Mucosa of descending colon (tissue), 3 donors: ENCODE measurements at regions not wholly inside any gene's neighbourhood (a gene's known extent, or its start where the extent isn't known, plus 50 kb on each side); places are given as distances from the start of the nearest gene placed in this dataset.
A peak's percentile ranks its signal among the peaks of the same experiment; 100 is the strongest.

Experiments used
- ATAC-seq: fragments of 200-7000 bp; cut with Tn5 transposase; one replicate; pipeline ENCODE4 v1.9.1; 2020; ENCODE audit warnings: mild to moderate bottlenecking, moderate library complexity
- DNase-seq, 3 donors: peaks; one replicate each; pipeline ENCODE4 v3.0.0-alpha.2; 2020
- H3K36me3 ChIP-seq: fragments of 200-600 bp; one replicate; pipeline ENCODE4 v1.8.0; 2021; ENCODE audit warnings: low read depth, mild to moderate bottlenecking
- H3K4me1 ChIP-seq: fragments of 200-600 bp; one replicate; pipeline ENCODE4 v1.8.0; 2021; ENCODE audit warnings: low read depth, mild to moderate bottlenecking
- H3K4me3 ChIP-seq: fragments of 200-600 bp; one replicate; pipeline ENCODE4 v1.8.0; 2021; ENCODE audit warnings: mild to moderate bottlenecking
- H3K9me3 ChIP-seq: fragments of 200-600 bp; one replicate; pipeline ENCODE4 v1.8.0; 2021; ENCODE audit warnings: mild to moderate bottlenecking
- intact Hi-C, 2 donors: fragments of 100-400 bp; cut with DNase I in 1 of 2; cut with micrococcal nuclease in 1 of 2; formaldehyde crosslinking; loops; one replicate each; pipeline versions ENCODE4 v1.11.0 to v1.11.1; 2022; cut with DNase I, micrococcal nuclease
- TF ChIP-seq, protein P1 (sequence below): fragments of 200-600 bp; IDR thresholded peaks from one replicate; pipeline ENCODE4 v1.8.0; 2022; ENCODE audit warnings: antibody characterized with exemption, mild to moderate bottlenecking
- donor health status: DM: no; HTN: no; CAD: no; lungs with moderate emphysema.
- donor health status: DM: no; HTN: no; CAD: no.
- donor health status: DM: no; HTN: yes; CAD: no.

DNA sequence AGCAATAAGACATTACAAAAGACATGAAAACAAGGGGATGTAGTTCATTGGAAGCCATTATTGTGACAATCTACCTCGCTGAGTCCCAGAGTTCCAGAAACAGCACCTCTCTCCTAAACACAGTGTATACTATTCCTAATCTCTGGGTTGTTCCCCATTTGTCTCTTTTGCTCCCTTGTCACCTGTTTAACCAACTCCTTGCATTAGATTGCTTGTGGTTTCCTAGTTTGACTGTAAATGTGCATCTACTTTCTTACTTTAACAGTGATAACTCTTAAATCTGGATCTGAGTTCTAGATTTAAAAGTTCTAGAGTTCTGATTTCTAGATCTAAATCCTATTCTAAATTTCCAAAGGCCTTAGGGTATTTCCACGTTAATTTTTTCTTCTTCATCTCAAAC is 71.6 kb upstream of the TET2 start:
- ATAC-seq (no peak), DNase-seq (no peak)
- H3K4me3 ChIP-seq, result no peak overlapping the region
- intact Hi-C loops, result no loop called here
- TF ChIP-seq, protein P1, sequence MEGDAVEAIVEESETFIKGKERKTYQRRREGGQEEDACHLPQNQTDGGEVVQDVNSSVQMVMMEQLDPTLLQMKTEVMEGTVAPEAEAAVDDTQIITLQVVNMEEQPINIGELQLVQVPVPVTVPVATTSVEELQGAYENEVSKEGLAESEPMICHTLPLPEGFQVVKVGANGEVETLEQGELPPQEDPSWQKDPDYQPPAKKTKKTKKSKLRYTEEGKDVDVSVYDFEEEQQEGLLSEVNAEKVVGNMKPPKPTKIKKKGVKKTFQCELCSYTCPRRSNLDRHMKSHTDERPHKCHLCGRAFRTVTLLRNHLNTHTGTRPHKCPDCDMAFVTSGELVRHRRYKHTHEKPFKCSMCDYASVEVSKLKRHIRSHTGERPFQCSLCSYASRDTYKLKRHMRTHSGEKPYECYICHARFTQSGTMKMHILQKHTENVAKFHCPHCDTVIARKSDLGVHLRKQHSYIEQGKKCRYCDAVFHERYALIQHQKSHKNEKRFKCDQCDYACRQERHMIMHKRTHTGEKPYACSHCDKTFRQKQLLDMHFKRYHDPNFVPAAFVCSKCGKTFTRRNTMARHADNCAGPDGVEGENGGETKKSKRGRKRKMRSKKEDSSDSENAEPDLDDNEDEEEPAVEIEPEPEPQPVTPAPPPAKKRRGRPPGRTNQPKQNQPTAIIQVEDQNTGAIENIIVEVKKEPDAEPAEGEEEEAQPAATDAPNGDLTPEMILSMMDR, result no peak
- H3K36me3 ChIP-seq, result no peaks in the 10 kb centered on the region
- H3K4me1 ChIP-seq, result no peaks in the 10 kb centered on the region
- H3K9me3 ChIP-seq, result no peaks in the 10 kb centered on the region

DNA sequence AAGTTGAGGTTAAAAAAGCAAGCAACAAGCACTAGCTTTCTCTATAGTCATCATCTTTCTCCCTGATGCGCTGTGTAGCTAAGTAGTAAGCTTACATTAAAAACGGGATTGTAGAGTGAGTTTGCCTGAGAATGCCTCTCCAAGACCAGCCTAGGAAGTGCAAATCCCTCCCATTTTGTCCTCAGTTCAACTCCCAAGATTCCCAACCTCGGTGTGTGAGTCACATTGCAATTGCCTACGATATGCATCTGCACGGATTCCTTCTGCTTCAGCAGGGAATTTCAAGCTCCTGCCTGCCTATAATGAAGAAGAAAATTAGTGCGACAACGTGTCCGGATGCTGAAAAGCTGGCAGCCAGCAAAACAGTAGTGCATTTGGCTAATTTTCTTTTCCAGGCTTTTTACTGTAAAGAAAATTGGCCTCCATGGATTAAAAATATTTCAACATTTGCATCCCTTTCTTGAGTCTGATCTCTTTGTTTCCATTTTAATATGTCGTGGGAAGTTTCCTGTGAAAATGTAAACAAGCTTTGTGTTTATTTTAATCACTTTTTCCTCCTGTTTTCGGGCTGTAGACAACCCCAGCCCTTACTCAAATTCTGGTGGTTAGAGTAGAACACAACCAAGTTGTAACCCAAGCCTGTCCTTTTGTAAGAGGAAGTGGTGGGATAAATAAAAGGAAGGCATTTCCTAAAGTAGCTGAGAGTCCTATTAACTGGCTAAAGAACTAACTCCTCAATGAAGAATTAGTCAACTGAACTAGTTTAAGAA is 58.4 kb upstream of the TET2 start:
- Histone ChIP-seq H3K4me1 (no peaks in the 10 kb centered on the region), H3K9me3 (no peaks in the 10 kb centered on the region), H3K36me3 (no peaks in the 10 kb centered on the region), H3K4me3 (no peak overlapping the region)
- TF ChIP-seq, protein P1, result no peak
- intact Hi-C loops, result no loop called here
- ATAC-seq (peak; percentile 73), DNase-seq (peak in 1 of 3 donors; percentile 42)

DNA sequence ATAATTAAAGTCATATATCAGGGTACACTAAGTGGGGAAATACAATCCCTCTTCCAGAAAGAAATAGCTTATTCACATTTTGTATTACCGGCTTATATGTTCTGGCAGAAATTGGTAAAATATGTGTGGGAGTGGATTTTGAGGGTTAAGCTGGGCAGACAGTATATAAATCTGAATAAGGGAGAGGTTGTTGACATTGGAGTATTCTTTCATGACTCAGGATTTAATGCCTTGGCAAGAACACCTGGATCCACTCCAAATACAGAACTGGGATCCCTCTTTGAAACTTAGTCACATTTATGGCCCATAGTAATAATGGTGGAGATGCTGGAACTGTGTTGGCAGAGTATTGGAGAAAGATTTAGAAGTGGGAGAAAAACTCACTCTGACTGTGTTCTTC is 54.3 kb upstream of the TET2 start:
- no peaks in the 10 kb centered on the region for H3K4me1 ChIP-seq
- H3K9me3 ChIP-seq, result peaks cover 3% of the 10 kb centered on the region
- no peaks in the 10 kb centered on the region for H3K36me3 ChIP-seq
- TF ChIP-seq, protein P1, result no peak
- DNase-seq (peak in 1 of 3 donors; percentile 65), ATAC-seq (peak; percentile 96)
- H3K4me3 ChIP-seq, result no peak overlapping the region
- intact Hi-C loops, result no loop called here

DNA sequence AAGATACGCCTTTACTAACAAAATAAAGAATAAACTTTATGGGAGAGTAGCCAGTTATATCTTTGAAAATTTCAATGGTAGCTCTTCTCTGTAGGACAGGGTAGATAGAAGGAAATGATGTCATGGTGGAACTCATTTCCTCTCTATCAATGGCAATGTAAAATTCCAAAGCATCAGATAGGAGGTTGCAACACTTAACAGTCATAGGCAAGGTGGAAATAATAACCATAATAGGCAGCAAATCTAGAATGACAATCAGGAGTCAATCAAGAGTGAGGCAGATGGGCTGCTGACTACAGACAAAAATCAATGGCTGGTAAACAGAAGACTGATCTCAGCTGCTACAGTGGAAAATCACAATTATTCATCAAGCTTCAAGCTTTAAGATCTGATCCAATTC is 53.9 kb upstream of the TET2 start:
- DNase-seq (no peak), ATAC-seq (peak; percentile 44)
- intact Hi-C loops, result no loop called here

DNA sequence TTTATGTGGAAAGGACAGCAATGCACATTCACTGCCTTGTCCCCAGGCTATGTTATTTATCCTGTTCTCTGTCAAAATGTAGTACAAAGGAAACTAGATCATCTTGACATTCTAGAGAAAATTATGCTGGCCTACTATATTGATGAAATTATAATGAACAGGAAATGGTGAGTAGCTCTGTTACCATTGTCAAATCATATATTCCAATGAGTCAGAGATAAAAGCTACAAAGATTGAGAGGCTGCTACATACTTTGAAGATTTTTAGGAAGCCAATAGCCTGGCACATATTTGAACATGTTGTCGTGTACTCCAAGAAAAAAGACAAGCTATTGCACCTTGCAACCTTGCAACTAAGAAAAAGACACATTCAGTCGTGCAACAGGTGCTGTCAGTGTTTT is 52.7 kb upstream of the TET2 start:
- H3K4me3 ChIP-seq, result no peak overlapping the region
- TF ChIP-seq, protein P1, result no peak
- no peaks in the 10 kb centered on the region for H3K4me1 ChIP-seq
- no peaks in the 10 kb centered on the region for H3K36me3 ChIP-seq
- intact Hi-C loops, result no loop called here
- ATAC-seq (no peak), DNase-seq (no peak)
- peaks cover 3% of the 10 kb centered on the region for H3K9me3 ChIP-seq

More for the DNA sequence above, 53.9 kb upstream of the TET2 start:
- H3K4me3 ChIP-seq, result no peak overlapping the region
- no peaks in the 10 kb centered on the region for H3K4me1 ChIP-seq
- peaks cover 3% of the 10 kb centered on the region for H3K9me3 ChIP-seq
- TF ChIP-seq, protein P1, result no peak
- no peaks in the 10 kb centered on the region for H3K36me3 ChIP-seq
